ENCODE measurements at regions not wholly inside any gene's neighbourhood (a gene's known extent, or its start where the extent isn't known, plus 50 kb on each side); places are given as distances from the start of the nearest gene placed in this dataset.
"Not testable (repeated sequence)": the region's sequence is repeated elsewhere in the genome, so short reads cannot be mapped to it uniquely, and the experiment has no call there.

- not testable (repeated sequence) for TF ChIP-seq CTCF (IDR thresholded peaks at IDR 0.05); ZFX (IDR thresholded peaks at IDR 0.05; ENCODE audit: borderline replicate concordance)
These were observed 2375.5 kb upstream of the PCDH20 start for GRCh38 chr13:63791134-63791533.

Measured in 22Rv1 (cell line).